HEK293T (cell line): ENCODE measurements at regions not wholly inside any gene's neighbourhood (a gene's known extent, or its start where the extent isn't known, plus 50 kb on each side); places are given as distances from the start of the nearest gene placed in this dataset.

Experiments
- ARNT ChIP-seq: fragments of 450-650 bp; IDR thresholded peaks from 2 replicates; pipeline ENCODE4 v1.6.1; 2017; ENCODE audit warnings: mild to moderate bottlenecking
- BHLHE40 ChIP-seq: fragments of 450-650 bp; IDR thresholded peaks from 2 replicates; pipeline ENCODE4 v1.6.1; 2016; ENCODE audit warnings: mild to moderate bottlenecking, moderate library complexity, borderline replicate concordance
- FOXA1 ChIP-seq: fragments of 450-650 bp; IDR thresholded peaks from 2 replicates; pipeline ENCODE4 v1.6.1; 2016; ENCODE audit warnings: mild to moderate bottlenecking
- FOXM1 ChIP-seq: fragments of 450-650 bp; IDR thresholded peaks from 2 replicates; pipeline ENCODE4 v1.6.1; 2017; ENCODE audit warnings: mild to moderate bottlenecking, borderline replicate concordance
- HDGF ChIP-seq: fragments of 450-650 bp; IDR thresholded peaks from 2 replicates; pipeline ENCODE4 v1.6.1; 2017; ENCODE audit warnings: antibody characterized with exemption, borderline replicate concordance
- L3MBTL2 ChIP-seq: fragments of 450-650 bp; conservative IDR thresholded peaks from 2 replicates; pipeline ENCODE4 v1.6.1; 2016; ENCODE audit warnings: mild to moderate bottlenecking
- SP1 ChIP-seq: fragments of 450-650 bp; IDR thresholded peaks from 2 replicates; pipeline ENCODE4 v1.6.1; 2017
- SUZ12 ChIP-seq: fragments of 450-650 bp; IDR thresholded peaks from 2 replicates; pipeline ENCODE4 v1.6.1; 2016; ENCODE audit warnings: mild to moderate bottlenecking
- TARDBP ChIP-seq: fragments of 450-650 bp; IDR thresholded peaks from 2 replicates; pipeline ENCODE4 v1.6.1; 2016
- ZNF384 ChIP-seq: fragments of 450-650 bp; IDR thresholded peaks from 2 replicates; pipeline ENCODE4 v1.6.1; 2016
- TF ChIP-seq, protein P1 (sequence below): fragments of 450-650 bp; IDR thresholded peaks from 2 replicates; pipeline ENCODE4 v1.6.1; 2016

DNA sequence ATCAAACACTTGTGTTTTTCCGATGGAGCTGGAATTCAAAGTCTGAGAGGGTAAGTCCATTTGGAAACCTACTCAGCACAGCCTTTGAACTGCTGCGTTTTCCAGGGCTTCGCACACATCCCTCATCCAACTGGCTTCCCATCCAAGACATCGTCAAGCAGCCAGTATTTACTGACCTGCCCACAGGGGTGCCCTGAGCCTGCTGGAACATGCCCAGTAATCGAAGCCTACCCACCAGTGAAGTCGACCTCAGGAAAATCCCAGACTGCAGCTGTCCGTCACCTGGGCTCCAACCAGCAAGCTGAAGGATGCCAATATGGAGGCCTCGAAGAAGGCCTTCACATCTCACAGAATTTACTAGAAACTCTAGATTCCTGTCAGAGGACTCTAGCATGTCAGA lies 261.6 kb downstream of the PLPP3 start:
- no peak for TF ChIP-seq BHLHE40
- TF ChIP-seq L3MBTL2, result no peak
- no peak for TF ChIP-seq ARNT
- no peak for TF ChIP-seq SP1
- no peak for TF ChIP-seq FOXM1
- TF ChIP-seq HDGF, result no peak
- no peak for TF ChIP-seq ZNF384
- TF ChIP-seq SUZ12, result no peak
- TF ChIP-seq, protein P1, sequence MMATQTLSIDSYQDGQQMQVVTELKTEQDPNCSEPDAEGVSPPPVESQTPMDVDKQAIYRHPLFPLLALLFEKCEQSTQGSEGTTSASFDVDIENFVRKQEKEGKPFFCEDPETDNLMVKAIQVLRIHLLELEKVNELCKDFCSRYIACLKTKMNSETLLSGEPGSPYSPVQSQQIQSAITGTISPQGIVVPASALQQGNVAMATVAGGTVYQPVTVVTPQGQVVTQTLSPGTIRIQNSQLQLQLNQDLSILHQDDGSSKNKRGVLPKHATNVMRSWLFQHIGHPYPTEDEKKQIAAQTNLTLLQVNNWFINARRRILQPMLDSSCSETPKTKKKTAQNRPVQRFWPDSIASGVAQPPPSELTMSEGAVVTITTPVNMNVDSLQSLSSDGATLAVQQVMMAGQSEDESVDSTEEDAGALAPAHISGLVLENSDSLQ, result no peak
- no peak for TF ChIP-seq FOXA1
- TF ChIP-seq TARDBP, result no peak
